22Rv1 (cell line): ENCODE measurements at regions not wholly inside any gene's neighbourhood (a gene's known extent, or its start where the extent isn't known, plus 50 kb on each side); places are given as distances from the start of the nearest gene placed in this dataset.

Experiments
- H3K27ac ChIP-seq: fragments of 450-650 bp; 2 replicates; pipeline ENCODE4 v1.5.1; 2017
- ZFX ChIP-seq: fragments of 450-650 bp; IDR thresholded peaks from 2 replicates; pipeline ENCODE4 v1.6.1; 2017; ENCODE audit warnings: antibody characterized with exemption, borderline replicate concordance
- TF ChIP-seq, protein P1 (sequence below): fragments of 450-650 bp; IDR thresholded peaks from 2 replicates; pipeline ENCODE4 v1.5.1; 2017; ENCODE audit warnings: mild to moderate bottlenecking

DNA sequence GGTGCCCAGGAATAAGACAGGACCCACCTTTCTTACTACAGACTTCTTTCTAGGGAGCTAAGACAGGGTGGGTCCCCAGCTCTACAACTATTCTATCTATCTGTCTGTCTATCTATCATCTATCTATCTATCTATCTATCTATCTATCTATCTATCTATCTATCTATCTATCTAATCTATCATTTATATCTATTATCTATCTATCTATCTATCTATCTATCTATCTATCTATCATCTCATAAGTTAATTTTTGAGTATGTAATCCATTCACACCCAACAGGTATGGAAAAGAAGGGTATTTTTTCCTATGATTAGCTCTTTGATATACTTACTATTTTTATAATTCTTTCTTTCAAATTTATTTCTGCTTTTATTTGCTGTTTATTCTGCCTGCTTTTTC, 55.9 kb downstream of the BAMBI start:
- TF ChIP-seq, protein P1, sequence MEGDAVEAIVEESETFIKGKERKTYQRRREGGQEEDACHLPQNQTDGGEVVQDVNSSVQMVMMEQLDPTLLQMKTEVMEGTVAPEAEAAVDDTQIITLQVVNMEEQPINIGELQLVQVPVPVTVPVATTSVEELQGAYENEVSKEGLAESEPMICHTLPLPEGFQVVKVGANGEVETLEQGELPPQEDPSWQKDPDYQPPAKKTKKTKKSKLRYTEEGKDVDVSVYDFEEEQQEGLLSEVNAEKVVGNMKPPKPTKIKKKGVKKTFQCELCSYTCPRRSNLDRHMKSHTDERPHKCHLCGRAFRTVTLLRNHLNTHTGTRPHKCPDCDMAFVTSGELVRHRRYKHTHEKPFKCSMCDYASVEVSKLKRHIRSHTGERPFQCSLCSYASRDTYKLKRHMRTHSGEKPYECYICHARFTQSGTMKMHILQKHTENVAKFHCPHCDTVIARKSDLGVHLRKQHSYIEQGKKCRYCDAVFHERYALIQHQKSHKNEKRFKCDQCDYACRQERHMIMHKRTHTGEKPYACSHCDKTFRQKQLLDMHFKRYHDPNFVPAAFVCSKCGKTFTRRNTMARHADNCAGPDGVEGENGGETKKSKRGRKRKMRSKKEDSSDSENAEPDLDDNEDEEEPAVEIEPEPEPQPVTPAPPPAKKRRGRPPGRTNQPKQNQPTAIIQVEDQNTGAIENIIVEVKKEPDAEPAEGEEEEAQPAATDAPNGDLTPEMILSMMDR, result no peak
- TF ChIP-seq ZFX, result no peak
- H3K27ac ChIP-seq, result no peak overlapping the region

DNA sequence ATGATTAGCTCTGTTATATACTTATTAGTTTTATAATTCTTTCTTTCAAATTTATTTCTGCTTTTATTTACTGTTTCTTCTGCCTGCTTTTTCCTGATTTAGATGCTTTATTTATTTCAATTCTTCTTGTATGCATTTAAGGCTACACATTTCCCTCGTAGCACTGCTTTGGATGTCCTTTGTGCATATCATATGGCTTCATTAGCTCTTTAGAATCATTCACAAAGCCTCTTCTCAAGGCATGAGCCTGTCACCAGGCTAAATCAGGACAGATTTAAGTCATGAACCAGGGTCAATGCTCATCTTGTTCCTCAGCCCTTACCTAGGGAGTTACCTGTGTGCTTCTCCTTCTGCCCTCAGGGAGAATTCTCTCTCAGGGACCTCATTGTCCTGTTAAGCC, 56.3 kb downstream of the BAMBI start:
- no peak for TF ChIP-seq ZFX
- TF ChIP-seq, protein P1, result no peak
- no peak overlapping the region for H3K27ac ChIP-seq

- H3K27ac ChIP-seq, result no peak overlapping the region
- TF ChIP-seq, protein P1, result no peak
- TF ChIP-seq ZFX, result no peak
Measured at GRCh38 chr10:28734938-28735759, 57.8 kb downstream of the BAMBI start.

GRCh38 chr10:28737096-28737495, 59.8 kb downstream of the BAMBI start:
- H3K27ac ChIP-seq, result no peak overlapping the region

DNA sequence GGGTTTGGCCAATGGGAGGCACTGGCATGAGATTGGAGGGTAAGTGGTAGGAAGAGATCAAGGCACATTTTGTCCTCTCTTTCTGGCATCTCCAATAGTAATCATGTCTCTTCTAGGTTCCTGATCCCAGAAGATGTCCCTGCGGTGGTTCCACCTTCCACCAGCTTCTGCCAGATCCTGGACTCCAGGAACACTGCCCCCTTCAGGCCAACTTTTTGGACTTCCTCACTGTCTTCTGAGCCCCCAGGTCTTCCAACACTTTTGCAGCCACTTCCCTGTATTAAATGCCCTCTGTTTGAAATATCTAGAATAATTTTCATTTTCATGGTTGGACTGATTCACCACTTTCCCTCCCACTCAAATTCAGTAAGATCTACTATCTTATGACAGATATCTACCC, 60.9 kb downstream of the BAMBI start:
- H3K27ac ChIP-seq, result no peak overlapping the region
- no peak for TF ChIP-seq ZFX
- TF ChIP-seq, protein P1, result peak; percentile 48

More at GRCh38 chr10:28737096-28737495, 59.8 kb downstream of the BAMBI start:
- TF ChIP-seq ZFX, result no peak
- TF ChIP-seq, protein P1, result no peak

DNA sequence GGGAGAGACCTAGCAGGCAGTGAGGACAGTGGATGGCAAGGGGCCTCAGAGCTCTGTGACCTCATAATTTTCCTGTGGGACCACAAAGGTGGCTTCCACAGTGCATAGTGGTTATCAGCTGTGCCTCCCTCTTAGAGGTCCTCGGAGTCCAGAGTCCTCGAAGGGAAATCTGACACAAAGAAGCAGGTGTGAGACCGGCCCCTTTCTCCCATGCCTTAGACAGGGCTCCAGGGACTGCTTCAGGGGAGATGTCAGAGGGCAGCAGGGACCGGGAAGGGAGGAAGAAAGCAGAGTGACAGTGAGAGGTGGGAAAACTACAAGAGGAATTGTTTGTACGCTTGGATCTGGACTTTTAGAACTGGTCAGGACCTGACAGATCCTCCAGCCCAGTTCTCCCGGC, 66.3 kb downstream of the BAMBI start:
- H3K27ac ChIP-seq, result no peak overlapping the region
- TF ChIP-seq, protein P1, result no peak
- no peak for TF ChIP-seq ZFX

DNA sequence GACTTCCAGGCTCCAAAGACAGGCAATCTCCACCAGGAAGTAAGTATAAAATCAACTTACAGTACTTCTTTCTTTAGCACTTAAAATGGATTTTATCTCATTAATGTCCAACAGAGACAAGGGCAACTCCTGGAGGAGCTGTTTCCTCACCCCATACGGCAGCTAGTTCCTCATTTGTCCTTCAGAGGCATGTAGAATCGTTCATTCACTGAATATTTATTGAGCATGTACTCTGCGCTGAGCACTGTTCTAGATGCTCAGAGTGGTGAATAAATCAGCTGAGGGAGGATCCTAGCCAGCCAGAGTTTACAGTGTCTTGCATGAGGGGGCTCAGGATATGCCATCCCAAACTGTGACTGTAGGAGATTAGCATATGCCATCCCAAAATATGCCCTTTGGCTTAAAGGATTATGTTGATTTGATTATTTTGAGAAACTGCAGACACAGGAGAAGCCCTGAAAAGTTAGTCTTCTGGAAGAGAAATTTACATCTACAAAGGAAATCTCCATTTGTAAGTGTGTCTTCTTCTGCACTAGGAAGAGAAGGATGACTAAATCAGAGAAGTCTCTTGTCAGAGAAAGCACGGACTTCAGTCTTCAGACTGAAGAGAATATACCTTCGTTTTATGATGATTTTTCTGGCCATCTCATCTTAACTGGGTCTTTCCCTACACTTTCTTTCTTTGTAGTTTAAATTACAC, 66.9 kb downstream of the BAMBI start:
- no peak overlapping the region for H3K27ac ChIP-seq
- no peak for TF ChIP-seq ZFX
- TF ChIP-seq, protein P1, result no peak
